HepG2 (cell line): ENCODE measurements at regions not wholly inside any gene's neighbourhood (a gene's known extent, or its start where the extent isn't known, plus 50 kb on each side); places are given as distances from the start of the nearest gene placed in this dataset.

Source experiments
- ATAC-seq: fragments of 200-7000 bp; cut with Tn5 transposase; 3 replicates; pipeline ENCODE4 v1.9.1; 2020; ENCODE audit warnings: mild to moderate bottlenecking, moderate library complexity
- BruUV-seq: library from RNA; stranded (reverse); fragments of 400-500 nt; replicated peaks from 2 replicates; lab custom pipeline; 2021; lab: Mats Ljungman, UMichigan
- CTCF ChIA-PET: fragments of 300-600 bp; formaldehyde crosslinking; extraction: SDS; loops from one replicate; lab custom pipeline; 2021; ENCODE audit warnings: low total read pairs, inconsistent platforms, low intra/inter-chr PET ratio; lab: Yijun Ruan, JAX
- POLR2A ChIA-PET: fragments of 350-600 bp; sonication (Branson Sonifier 250); formaldehyde crosslinking; loops from one replicate; lab custom pipeline; 2020; ENCODE audit warnings: antibody characterized with exemption, inconsistent platforms; lab: Yijun Ruan, JAX
- DNase-seq: peaks from one replicate; pipeline ENCODE4 v3.0.0-alpha.2; 2015; ENCODE audit warnings: low spot score
- FAIRE-seq: peaks from 3 replicates; lab custom pipeline; 2011; peaks lifted over from hg19 to GRCh38; lab: Jason Lieb, UNC
- H2AFZ ChIP-seq: one replicate; pipeline ENCODE4 v1.6.1; 2011; ENCODE audit warnings: low read length, inconsistent platforms
- H3K27ac ChIP-seq: fragments of 300-600 bp; 3 replicates; pipeline ENCODE4 v1.8.0; 2011; ENCODE audit warnings: mixed run types, mild to moderate bottlenecking, mixed read lengths, low read length, inconsistent platforms; ENCODE audit not compliant: insufficient read depth; ENCODE audit errors: extremely low read length
- H3K27me3 ChIP-seq, 2 experiments: fragments of 200-600 bp in 1 of 2; 2 replicates in 1 of 2; 3 replicates in 1 of 2; pipeline versions ENCODE4 v1.6.0 to v1.8.0; 2011; ENCODE audit warnings: low read length in 2 of 2, mild to moderate bottlenecking in 2 of 2, moderate library complexity in 2 of 2, inconsistent platforms in 1 of 2; ENCODE audit not compliant: insufficient read depth in 2 of 2, control insufficient read depth in 1 of 2
- H3K36me3 ChIP-seq, 2 experiments: fragments of 200-600 bp in 1 of 2; replicated peaks in 1 of 2; 2 replicates in 1 of 2; 3 replicates in 1 of 2; pipeline versions ENCODE4 v1.5.1 to v1.8.0; 2011; ENCODE audit warnings: low read length in 2 of 2, inconsistent platforms in 1 of 2; ENCODE audit not compliant: insufficient read depth in 2 of 2, control insufficient read depth in 1 of 2
- H3K4me1 ChIP-seq: 2 replicates; pipeline ENCODE4 v1.5.1; 2012; ENCODE audit warnings: low read length, inconsistent platforms; ENCODE audit not compliant: insufficient read depth
- H3K4me2 ChIP-seq: 2 replicates; pipeline ENCODE4 v1.6.0; 2011; ENCODE audit warnings: low read depth, low read length, inconsistent platforms
- H3K4me3 ChIP-seq, 3 experiments: fragments of 200-600 bp in 1 of 3; sonication (generic), shearing (Covaris generic) in 1 of 3; replicated peaks in 1 of 3; 2 replicates each; pipeline ENCODE4 v1.5.1; 2011 to 2016; ENCODE audit warnings: low read length in 3 of 3, inconsistent platforms in 2 of 3, low read depth in 2 of 3, mild to moderate bottlenecking in 2 of 3, control low read depth in 1 of 3, mixed read lengths in 1 of 3; ENCODE audit not compliant: insufficient read depth in 1 of 3
- H3K79me2 ChIP-seq: one replicate; pipeline ENCODE4 v1.6.1; 2011; ENCODE audit warnings: low read length, inconsistent platforms; ENCODE audit not compliant: insufficient read depth
- H3K9ac ChIP-seq: 2 replicates; pipeline ENCODE4 v1.6.0; 2011; ENCODE audit warnings: mild to moderate bottlenecking, low read depth, low read length, inconsistent platforms; ENCODE audit not compliant: insufficient read depth
- H3K9me3 ChIP-seq: 2 replicates; pipeline ENCODE4 v1.5.1; 2012; ENCODE audit warnings: mild to moderate bottlenecking, low read length
- H4K20me1 ChIP-seq: 2 replicates; pipeline ENCODE4 v1.6.0; 2011; ENCODE audit warnings: inconsistent platforms, mild to moderate bottlenecking, low read length, moderate library complexity; ENCODE audit not compliant: insufficient read depth
- GABPB1 ChIP-seq: IDR thresholded peaks from 2 replicates; pipeline ENCODE4 v1.6.1; 2016; ENCODE audit warnings: mild to moderate bottlenecking, missing genetic modification reagents, moderate library complexity, missing compliant biosample characterization
- GFI1 ChIP-seq: sonication (generic); formaldehyde crosslinking; IDR thresholded peaks from 2 replicates; pipeline ENCODE4 v1.5.0; 2020; ENCODE audit warnings: missing genetic modification reagents, mild to moderate bottlenecking, borderline replicate concordance
- KAT2B ChIP-seq: fragments of 150-350 bp; IDR thresholded peaks from 2 replicates; pipeline ENCODE4 v1.6.1; 2014; ENCODE audit warnings: low read depth, low read length, borderline replicate concordance
- RFXAP ChIP-seq: sonication (generic); formaldehyde crosslinking; IDR thresholded peaks from 2 replicates; pipeline ENCODE4 v1.4.0; 2020; ENCODE audit warnings: missing genetic modification reagents, borderline replicate concordance
- SP1 ChIP-seq, 2 experiments: fragments of 450-650 bp in 1 of 2; sonication (generic) in 1 of 2; formaldehyde crosslinking in 1 of 2; IDR thresholded peaks; 2 replicates each; pipeline versions ENCODE4 v1.4.0 to v1.6.1; 2016 to 2020; ENCODE audit warnings: missing genetic modification reagents in 1 of 2
- SRY ChIP-seq: sonication (generic); formaldehyde crosslinking; IDR thresholded peaks from 2 replicates; pipeline ENCODE4 v1.8.0; 2022; ENCODE audit warnings: mild to moderate bottlenecking, missing genetic modification reagents
- YEATS2 ChIP-seq: sonication (generic); formaldehyde crosslinking; IDR thresholded peaks from 2 replicates; pipeline ENCODE4 v1.4.0; 2020; ENCODE audit warnings: missing genetic modification reagents, borderline replicate concordance
- ZNF12 ChIP-seq: sonication (generic); formaldehyde crosslinking; IDR thresholded peaks from 2 replicates; pipeline ENCODE4 v1.5.0; 2020; ENCODE audit warnings: missing genetic modification reagents
- ZSCAN25 ChIP-seq: sonication (generic); formaldehyde crosslinking; IDR thresholded peaks from 2 replicates; pipeline ENCODE4 v1.8.0; 2022; ENCODE audit warnings: mild to moderate bottlenecking, missing genetic modification reagents
- WGBS: methylation state at CpG from one replicate; pipeline ENCODE4 v1.1.6; 2017; ENCODE audit warnings: low lambda C conversion rate; 5-methylcytosine and 5-hydroxymethylcytosine counted together
- in situ Hi-C: cut with HindIII; loops from 2 replicates; pipeline ENCODE4 v1.10.0; 2017; ENCODE audit warnings: low pct_unique_long_range_greater_than_20kb; ENCODE audit not compliant: extremely low pct_ligation_motif_present
- intact Hi-C: fragments of 100-400 bp; cut with micrococcal nuclease; formaldehyde crosslinking; loops from one replicate; pipeline ENCODE4 v1.10.0; 2022; ENCODE audit not compliant: unreplicated experiment
- TF ChIP-seq, protein P1 (sequence below): IDR thresholded peaks from 2 replicates; pipeline ENCODE4 v1.6.1; 2016; ENCODE audit warnings: missing compliant biosample characterization, missing genetic modification reagents, borderline replicate concordance

DNA sequence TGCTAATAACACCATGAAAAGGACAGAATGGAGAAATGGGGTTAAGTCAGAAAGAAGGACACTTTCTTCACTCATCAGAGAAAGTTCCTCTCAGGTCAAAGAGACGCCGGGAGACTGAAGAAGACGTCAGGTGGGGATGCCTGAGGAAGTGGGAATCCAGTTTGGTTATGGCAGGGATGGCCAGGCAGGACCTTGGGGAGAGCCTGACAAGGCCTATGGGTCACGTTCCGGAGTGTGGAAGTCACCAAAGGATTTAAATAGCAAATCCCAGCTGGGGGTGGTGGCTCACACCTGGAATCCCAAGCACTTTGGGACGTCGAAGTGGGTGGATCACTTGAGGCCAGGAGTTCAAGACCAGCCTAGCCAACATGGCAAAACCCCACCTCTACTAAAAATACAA lies 432.7 kb upstream of the SMIM21 start:
- Histone ChIP-seq H3K27me3 (peaks cover 1 to 3% of the 10 kb centered on the region in 2 experiments; a peak in 2 of 5 replicates), H3K79me2 (no peaks in the 10 kb centered on the region), H3K27ac (no peak overlapping the region), H3K4me1 (no peaks in the 10 kb centered on the region), H3K4me3 (no peak overlapping the region), H3K9ac (no peak overlapping the region), H2AFZ (no peak overlapping the region), H3K36me3 (no peaks in the 10 kb centered on the region), H3K9me3 (no peaks in the 10 kb centered on the region), H3K4me2 (no peak overlapping the region), H4K20me1 (no peaks in the 10 kb centered on the region)
- in situ Hi-C loops (no loop called here), intact Hi-C loops (no loop called here)
- POLR2A ChIA-PET: no interaction called here
- CTCF ChIA-PET: no interaction called here
- FAIRE-seq: no peak
- ATAC-seq: no peak
- whole genome bisulfite sequencing: 2% methylated on average over 7 of the region's 7 CpGs
- no TSS peak for BruUV-seq
- DNase-seq: no peak
- TF ChIP-seq SRY (CRISPR knock-in tag): no peak
- TF ChIP-seq GABPB1 (CRISPR knock-in tag): no peak
- TF ChIP-seq ZNF12 (CRISPR knock-in tag): no peak
- no peak for TF ChIP-seq ZSCAN25 (CRISPR knock-in tag)
- no peak for TF ChIP-seq SP1 (IDR thresholded peaks at IDR 0.05)
- TF ChIP-seq SP1 (CRISPR knock-in tag; IDR thresholded peaks at IDR 0.05): no peak
- no peak for TF ChIP-seq KAT2B
- TF ChIP-seq, protein P1, sequence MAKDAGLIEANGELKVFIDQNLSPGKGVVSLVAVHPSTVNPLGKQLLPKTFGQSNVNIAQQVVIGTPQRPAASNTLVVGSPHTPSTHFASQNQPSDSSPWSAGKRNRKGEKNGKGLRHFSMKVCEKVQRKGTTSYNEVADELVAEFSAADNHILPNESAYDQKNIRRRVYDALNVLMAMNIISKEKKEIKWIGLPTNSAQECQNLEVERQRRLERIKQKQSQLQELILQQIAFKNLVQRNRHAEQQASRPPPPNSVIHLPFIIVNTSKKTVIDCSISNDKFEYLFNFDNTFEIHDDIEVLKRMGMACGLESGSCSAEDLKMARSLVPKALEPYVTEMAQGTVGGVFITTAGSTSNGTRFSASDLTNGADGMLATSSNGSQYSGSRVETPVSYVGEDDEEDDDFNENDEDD (CRISPR knock-in tag): no peak
- no peak for TF ChIP-seq YEATS2 (CRISPR knock-in tag)
- TF ChIP-seq GFI1 (CRISPR knock-in tag): no peak
- no peak for TF ChIP-seq RFXAP (CRISPR knock-in tag)
